ENCODE measurements at regions not wholly inside any gene's neighbourhood (a gene's known extent, or its start where the extent isn't known, plus 50 kb on each side); places are given as distances from the start of the nearest gene placed in this dataset.

- Histone ChIP-seq H3K36me3 (no peaks in the 10 kb centered on the region), H3K9me3 (no peaks in the 10 kb centered on the region), H3K27me3 (no peaks in the 10 kb centered on the region), H3K27ac (no peak overlapping the region), H3K4me3 (replicated peaks in 1 of 3) (no peak overlapping the region), H3K4me1 (no peaks in the 10 kb centered on the region)
- DNase-seq = no peak
- intact Hi-C loops (cut with DNase I) = no loop called here
- 75 to 79% methylated on average over 10 of the region's 10 CpGs for WGBS, 2 donors
- TF ChIP-seq CTCF (IDR thresholded peaks at IDR 0.05) = no peak
Observed at GRCh38 chr15:69836526-69837230, 261.0 kb downstream of the TLE3 start.

DNA sequence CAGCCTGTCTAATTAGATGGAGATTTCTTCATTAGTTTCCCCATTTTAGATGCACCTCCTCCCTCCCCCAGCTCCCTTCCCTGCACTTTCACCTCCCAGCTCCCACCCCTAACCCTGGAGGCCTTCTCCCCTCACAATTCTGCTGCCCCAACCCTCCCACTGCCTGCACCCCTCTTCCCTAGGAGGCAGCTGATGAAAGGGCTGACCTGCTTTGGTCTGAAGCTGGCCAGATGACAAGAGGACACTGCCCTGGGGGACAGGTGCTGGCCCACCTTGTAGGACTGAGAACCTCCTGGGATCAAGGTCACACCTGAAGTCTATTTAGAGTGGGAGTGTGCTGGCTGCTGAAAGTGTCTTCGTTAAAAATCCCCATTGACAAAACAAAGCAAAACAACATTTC lies 259.4 kb downstream of the TLE3 start:
- 42 to 73% methylated on average over 1 of the region's 1 CpG for WGBS, 2 donors
- intact Hi-C loops (cut with DNase I) = no loop called here
- Histone ChIP-seq H3K4me1 (no peaks in the 10 kb centered on the region), H3K36me3 (no peaks in the 10 kb centered on the region), H3K9me3 (no peaks in the 10 kb centered on the region), H3K27ac (no peak overlapping the region), H3K27me3 (no peaks in the 10 kb centered on the region), H3K4me3 (replicated peaks in 1 of 3) (no peak overlapping the region)
- TF ChIP-seq CTCF (IDR thresholded peaks at IDR 0.05) = no peak
- TF ChIP-seq POLR2A (IDR thresholded peaks at IDR 0.05) = no peak
- no peak for DNase-seq

DNA sequence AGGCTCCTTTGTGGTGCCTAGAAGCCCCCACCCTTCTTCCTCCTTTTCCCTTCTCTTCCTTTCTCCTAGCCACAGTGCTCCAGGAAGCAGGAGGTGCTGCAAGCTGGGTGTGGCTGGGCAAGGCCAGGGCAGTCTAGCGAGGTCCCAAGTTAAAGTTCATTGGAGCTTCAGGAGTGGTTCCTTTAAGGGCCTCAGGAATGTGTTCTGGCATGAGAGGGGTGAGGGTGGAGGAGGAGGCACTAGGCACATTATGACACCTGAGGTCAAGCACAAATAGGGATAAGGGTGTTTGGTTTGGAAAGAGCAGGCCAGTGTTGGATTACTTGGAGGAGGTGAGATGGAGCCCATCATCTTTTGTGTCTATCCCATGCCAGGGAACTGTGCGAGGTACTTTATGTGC lies 258.7 kb downstream of the TLE3 start:
- H3K36me3 ChIP-seq = no peaks in the 10 kb centered on the region
- TF ChIP-seq CTCF (IDR thresholded peaks at IDR 0.05) = no peak
- TF ChIP-seq POLR2A (IDR thresholded peaks at IDR 0.05) = no peak
- no peak for DNase-seq
- intact Hi-C loops (cut with DNase I) = no loop called here
- WGBS, 2 donors = 84 to 90% methylated on average over 2 of the region's 2 CpGs
- H3K27ac ChIP-seq = no peak overlapping the region
- no peaks in the 10 kb centered on the region for H3K4me1 ChIP-seq
- no peak overlapping the region for H3K4me3 ChIP-seq (replicated peaks in 1 of 3)
- H3K27me3 ChIP-seq = no peaks in the 10 kb centered on the region
- no peaks in the 10 kb centered on the region for H3K9me3 ChIP-seq

DNA sequence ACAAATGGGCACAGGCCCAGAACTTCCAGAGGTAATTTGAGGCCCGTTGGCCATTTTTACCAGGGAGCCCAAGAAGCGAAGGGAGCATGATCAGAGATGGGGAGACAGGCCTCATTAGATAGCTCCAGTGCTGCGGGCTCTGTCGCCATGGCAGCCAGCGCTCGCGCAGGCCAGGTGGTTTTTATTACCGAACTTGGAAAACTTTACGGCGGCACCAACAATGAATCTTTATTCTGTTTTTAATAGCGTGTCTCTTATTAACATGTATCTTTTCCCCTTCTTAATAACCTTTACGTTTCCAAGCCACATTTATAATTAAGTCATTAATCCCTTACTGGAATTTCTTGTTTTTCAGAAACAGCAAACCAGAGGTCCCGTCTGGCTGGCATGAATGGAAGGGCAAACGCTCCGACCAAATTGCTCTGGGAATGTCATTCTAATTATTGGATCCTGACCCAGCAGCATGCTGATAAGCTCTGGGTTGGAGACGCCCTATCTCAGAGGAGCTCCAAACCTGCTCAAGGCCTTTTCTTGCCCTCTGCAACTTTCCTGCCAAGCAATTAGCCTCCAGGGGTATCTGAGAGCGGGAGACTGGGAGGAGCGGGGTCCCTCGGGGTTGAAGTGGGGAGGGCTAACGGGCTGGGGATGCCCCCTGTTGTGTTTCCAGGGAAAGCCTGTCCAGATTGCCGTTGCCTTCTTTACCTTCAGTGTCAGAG lies 256.4 kb downstream of the TLE3 start:
- Histone ChIP-seq H3K27me3 (no peaks in the 10 kb centered on the region), H3K4me3 (replicated peaks in 1 of 3) (no peak overlapping the region), H3K9me3 (no peaks in the 10 kb centered on the region), H3K36me3 (no peaks in the 10 kb centered on the region), H3K27ac (no peak overlapping the region), H3K4me1 (no peaks in the 10 kb centered on the region)
- DNase-seq = no peak
- 82 to 93% methylated on average over 21 of the region's 21 CpGs for WGBS, 2 donors
- TF ChIP-seq CTCF (IDR thresholded peaks at IDR 0.05) = no peak
- no peak for TF ChIP-seq POLR2A (IDR thresholded peaks at IDR 0.05)
- intact Hi-C loops (cut with DNase I) = no loop called here

DNA sequence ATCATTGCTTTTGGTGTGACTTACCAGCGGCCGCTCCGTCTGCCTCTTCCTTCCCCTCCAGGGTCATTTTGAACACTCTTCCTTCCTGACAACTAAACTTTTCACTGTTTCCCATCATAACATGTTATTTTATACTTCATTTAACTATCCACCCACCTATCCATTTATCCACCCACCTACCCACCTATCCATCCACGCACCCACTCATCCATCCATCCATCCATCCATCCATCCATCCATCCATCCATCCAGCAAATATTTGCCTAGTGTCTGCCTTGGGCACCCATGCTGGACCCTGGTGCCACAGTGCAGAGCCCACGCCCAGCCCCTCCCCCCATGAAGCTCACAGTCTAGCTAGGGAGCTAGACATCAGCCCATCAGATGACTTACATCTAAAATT lies 254.9 kb downstream of the TLE3 start:
- no peak for DNase-seq
- H3K9me3 ChIP-seq = no peaks in the 10 kb centered on the region
- H3K27me3 ChIP-seq = no peaks in the 10 kb centered on the region
- WGBS, 2 donors = 90 to 91% methylated on average over 5 of the region's 5 CpGs
- no peak overlapping the region for H3K27ac ChIP-seq
- no peaks in the 10 kb centered on the region for H3K36me3 ChIP-seq
- H3K4me1 ChIP-seq = no peaks in the 10 kb centered on the region
- intact Hi-C loops (cut with DNase I) = no loop called here
- no peak overlapping the region for H3K4me3 ChIP-seq (replicated peaks in 1 of 3)
- TF ChIP-seq POLR2A (IDR thresholded peaks at IDR 0.05) (no peak), CTCF (IDR thresholded peaks at IDR 0.05) (no peak)

All from thyroid gland (tissue), 4 donors.